Esophagus muscularis mucosa (tissue), 4 donors: ENCODE measurements at regions not wholly inside any gene's neighbourhood (a gene's known extent, or its start where the extent isn't known, plus 50 kb on each side); places are given as distances from the start of the nearest gene placed in this dataset.
"Not testable (repeated sequence)": the region's sequence is repeated elsewhere in the genome, so short reads cannot be mapped to it uniquely, and the experiment has no call there.

Experiments
- DNase-seq: peaks from one replicate; pipeline ENCODE4 v3.0.0-alpha.2; 2017; ENCODE audit errors: extremely low spot score
- H3K27ac ChIP-seq, 4 donors: fragments of 200-600 bp; sonication (generic); replicated peaks in 1 of 4; 1 replicate in 3 of 4; 2 replicates in 1 of 4; pipeline ENCODE4 v1.5.1; 2016 to 2019; ENCODE audit warnings: mild to moderate bottlenecking in 1 of 4
- H3K27me3 ChIP-seq, 4 donors: fragments of 200-600 bp; sonication (generic); one replicate each; pipeline versions ENCODE4 v1.5.1 to v1.6.0; 2016 to 2019
- H3K36me3 ChIP-seq, 4 donors: fragments of 200-600 bp; sonication (generic); one replicate each; pipeline ENCODE4 v1.5.1; 2016 to 2019
- H3K4me1 ChIP-seq, 4 donors: fragments of 200-600 bp; sonication (generic); one replicate each; pipeline ENCODE4 v1.5.1; 2016 to 2019
- H3K4me3 ChIP-seq, 4 donors: fragments of 200-600 bp; sonication (generic); 1 replicate in 2 of 4; 2 replicates in 2 of 4; pipeline ENCODE4 v1.5.1; 2016 to 2019; ENCODE audit warnings: mild to moderate bottlenecking in 4 of 4, moderate library complexity in 1 of 4
- H3K9me3 ChIP-seq, 4 donors: fragments of 200-600 bp; sonication (generic); 1 replicate in 3 of 4; 2 replicates in 1 of 4; pipeline ENCODE4 v1.5.1; 2016 to 2019
- CTCF ChIP-seq, 3 experiments: fragments of 200-600 bp in 2 of 3; fragments of 450-650 bp in 1 of 3; sonication (generic) in 2 of 3; IDR thresholded peaks; one replicate each; pipeline ENCODE4 v1.5.1; 2017 to 2019; ENCODE audit warnings: antibody characterized with exemption in 3 of 3, mild to moderate bottlenecking in 2 of 3, moderate library complexity in 1 of 3
- EP300 ChIP-seq: sonication (generic); formaldehyde crosslinking; IDR thresholded peaks from one replicate; pipeline ENCODE4 v1.6.1; 2017; ENCODE audit warnings: antibody characterized with exemption
- POLR2A ChIP-seq: fragments of 450-650 bp; IDR thresholded peaks from one replicate; pipeline ENCODE4 v1.6.1; 2017; ENCODE audit warnings: antibody characterized with exemption, moderate library complexity, mild to moderate bottlenecking, low read depth
- POLR2AphosphoS5 ChIP-seq, 2 donors: sonication (generic); formaldehyde crosslinking; IDR thresholded peaks; one replicate each; pipeline ENCODE4 v1.6.1; 2017; ENCODE audit warnings: antibody characterized with exemption in 2 of 2
- WGBS: methylation state at CpG from one replicate; pipeline ENCODE4 v1.1.5; 2018; 5-methylcytosine and 5-hydroxymethylcytosine counted together
- intact Hi-C: fragments of 100-400 bp; cut with DNase I; formaldehyde crosslinking; loops from one replicate; pipeline ENCODE4 v1.15.1; 2023

- no peak for TF ChIP-seq EP300
- no peak for TF ChIP-seq CTCF (IDR thresholded peaks at IDR 0.05)
- TF ChIP-seq POLR2A = no peak
- TF ChIP-seq POLR2AphosphoS5 (IDR thresholded peaks at IDR 0.05) = no peak
- no peaks in the 10 kb centered on the region for H3K27me3 ChIP-seq
- peaks cover 8 to 20% (median 17%) of the 10 kb centered on the region in 4 donors for H3K4me1 ChIP-seq
- H3K27ac ChIP-seq = peak overlapping the region; percentile 10 to 57 (median 46)
- intact Hi-C loops = no loop called here
- no peaks in the 10 kb centered on the region for H3K36me3 ChIP-seq
- DNase-seq = no peak
- 65% methylated on average over 3 of the region's 3 CpGs for WGBS
- no peak overlapping the region for H3K4me3 ChIP-seq
- H3K9me3 ChIP-seq = no peaks in the 10 kb centered on the region
Observed at GRCh38 chr10:94156453-94156852, 162.7 kb downstream of the PLCE1 start.

- intact Hi-C loops, H3K9me3 ChIP-seq, H3K27ac ChIP-seq, DNase-seq, H3K4me1 ChIP-seq, H3K27me3 ChIP-seq, H3K4me3 ChIP-seq, H3K36me3 ChIP-seq: not testable (repeated sequence)
- 91% methylated on average over 10 of the region's 12 CpGs for WGBS
Observed at GRCh38 chr10:94165158-94165611, 171.5 kb downstream of the PLCE1 start.

- peak overlapping the region in 2 of 4 donors; percentile 31 to 33 for H3K27ac ChIP-seq
- no peak overlapping the region for H3K4me3 ChIP-seq
- intact Hi-C loops = no loop called here
- peaks cover 0 to 8% (median 0%) of the 10 kb centered on the region in 4 donors for H3K36me3 ChIP-seq
- TF ChIP-seq CTCF (IDR thresholded peaks at IDR 0.05) = no peak
- TF ChIP-seq POLR2AphosphoS5 (IDR thresholded peaks at IDR 0.05) = no peak
- TF ChIP-seq EP300 = no peak
- no peak for TF ChIP-seq POLR2A
- H3K4me1 ChIP-seq = peaks cover 0 to 18% (median 11%) of the 10 kb centered on the region in 4 donors
- H3K9me3 ChIP-seq = no peaks in the 10 kb centered on the region
- 87% methylated on average over 2 of the region's 2 CpGs for WGBS
- no peaks in the 10 kb centered on the region for H3K27me3 ChIP-seq
- no peak for DNase-seq
Observed at GRCh38 chr10:94172332-94172731, 178.6 kb downstream of the PLCE1 start.

- intact Hi-C loops = no loop called here
- Histone ChIP-seq H3K4me3 (no peak overlapping the region), H3K27ac (peak overlapping the region in 2 of 4 donors; percentile 5 to 6), H3K4me1 (peaks cover 8 to 31% (median 21%) of the 10 kb centered on the region in 4 donors), H3K36me3 (peaks cover 0 to 8% (median 0%) of the 10 kb centered on the region in 4 donors), H3K9me3 (no peaks in the 10 kb centered on the region), H3K27me3 (no peaks in the 10 kb centered on the region)
- 57% methylated on average over 3 of the region's 3 CpGs for WGBS
- no peak for DNase-seq
- no peak for TF ChIP-seq EP300
- no peak for TF ChIP-seq POLR2A
Observed at GRCh38 chr10:94173594-94173993, 179.9 kb downstream of the PLCE1 start.

- TF ChIP-seq EP300 = no peak
- peak in 1 of 2 donors; percentile 25 for TF ChIP-seq POLR2AphosphoS5 (IDR thresholded peaks at IDR 0.05)
- Histone ChIP-seq H3K4me3 (no peak overlapping the region), H3K4me1 (peaks cover 8 to 37% (median 28%) of the 10 kb centered on the region in 4 donors), H3K27ac (peak overlapping the region in 1 of 4 donors; percentile 4), H3K9me3 (no peaks in the 10 kb centered on the region), H3K27me3 (no peaks in the 10 kb centered on the region), H3K36me3 (peaks cover 0 to 8% (median 0%) of the 10 kb centered on the region in 4 donors)
- intact Hi-C loops = no loop called here
- no peak for DNase-seq
Observed at GRCh38 chr10:94174838-94175237, 181.1 kb downstream of the PLCE1 start.

GRCh38 chr10:94178475-94179253 is 184.1 kb downstream of the NOC3L start:
- WGBS = 36% methylated on average over 5 of the region's 5 CpGs
- Histone ChIP-seq H3K27me3 (no peaks in the 10 kb centered on the region), H3K4me1 (peaks cover 3 to 29% (median 24%) of the 10 kb centered on the region in 4 donors), H3K36me3 (no peaks in the 10 kb centered on the region), H3K9me3 (no peaks in the 10 kb centered on the region), H3K27ac (peak overlapping the region in 1 of 4 donors; percentile 15), H3K4me3 (no peak overlapping the region)
- DNase-seq = no peak
- no peak for TF ChIP-seq POLR2A
- TF ChIP-seq CTCF (IDR thresholded peaks at IDR 0.05) = no peak
- TF ChIP-seq EP300 = no peak
- TF ChIP-seq POLR2AphosphoS5 (IDR thresholded peaks at IDR 0.05) = no peak
- intact Hi-C loops = no loop called here
